ENCODE measurements at regions not wholly inside any gene's neighbourhood (a gene's known extent, or its start where the extent isn't known, plus 50 kb on each side); places are given as distances from the start of the nearest gene placed in this dataset.
A peak's percentile ranks its signal among the peaks of the same experiment; 100 is the strongest.

DNA sequence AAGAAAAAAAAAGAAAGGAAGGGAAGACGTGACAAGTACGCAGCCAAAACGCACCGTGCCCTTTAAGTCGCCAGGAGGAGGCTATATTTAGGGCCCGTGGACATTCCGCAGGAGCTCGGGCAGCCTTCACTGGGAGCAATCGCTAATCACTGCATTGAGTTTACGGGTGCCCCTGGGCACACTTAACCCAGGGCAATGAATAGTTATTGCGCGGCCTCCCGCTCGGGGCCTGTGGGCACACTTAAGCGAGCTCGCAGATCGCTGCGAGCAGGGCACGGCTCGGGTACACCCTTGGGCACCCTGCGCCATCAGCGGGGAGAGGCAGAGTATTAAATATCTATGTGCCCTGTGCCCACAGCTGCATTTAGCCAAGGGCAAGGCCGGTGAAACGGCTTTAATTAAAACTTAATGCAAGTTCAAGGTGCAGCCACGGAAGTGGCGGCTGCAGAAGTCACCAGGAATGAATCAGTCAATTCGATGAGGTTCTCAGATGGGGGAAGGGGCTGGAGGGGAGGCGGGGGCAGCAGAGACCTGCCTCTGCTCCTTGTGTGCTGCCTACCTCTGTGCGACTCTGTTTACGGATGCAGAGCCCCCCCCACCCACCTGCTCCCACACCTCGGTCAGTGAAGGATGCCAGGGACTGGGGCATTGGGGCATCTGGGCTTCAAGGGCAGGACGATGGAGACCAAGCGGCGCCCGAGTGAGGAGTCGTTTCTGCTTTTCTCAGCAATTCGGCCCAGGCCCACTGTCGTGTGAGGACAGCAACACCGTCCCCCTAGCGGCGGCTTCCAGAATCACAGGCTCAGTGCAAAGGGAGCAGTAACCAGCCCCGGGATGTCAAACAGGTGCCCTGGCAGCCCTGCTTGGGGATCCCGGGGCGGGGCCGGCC, 51.8 kb upstream of the TARDBP start:
- peak; percentile 84 for DNase-seq

DNA sequence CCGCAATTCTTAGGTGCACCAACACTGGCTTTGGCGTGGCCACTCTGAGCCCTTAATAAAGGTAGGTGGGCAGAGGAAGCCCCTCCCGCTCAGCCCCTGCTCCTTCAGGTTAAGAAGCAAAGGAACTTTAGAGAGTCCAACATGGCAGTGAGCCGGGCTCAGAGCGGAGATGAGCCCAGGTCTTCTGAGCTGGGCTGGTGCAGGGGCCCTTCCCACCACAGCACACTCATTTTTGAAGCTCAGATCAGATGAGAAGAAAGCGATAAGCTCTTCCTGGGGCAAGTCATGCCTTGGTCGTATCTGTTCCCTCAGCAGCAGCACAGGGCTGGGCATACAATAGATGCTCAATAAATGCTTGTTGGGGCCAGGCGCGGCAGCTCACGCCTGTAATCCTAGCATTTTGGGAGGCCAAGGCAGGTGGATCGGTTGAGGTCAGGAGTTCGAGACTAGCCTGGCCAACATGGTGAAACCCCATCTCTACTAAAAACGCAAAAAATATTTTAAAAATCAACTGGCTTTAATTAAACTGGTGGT, 51.1 kb upstream of the TARDBP start:
- Histone ChIP-seq H3K36me3 (ENCODE audit: control insufficient read depth, insufficient read depth, low read length) (no peaks in the 10 kb centered on the region), H3K9me3 (replicated peaks; ENCODE audit: control insufficient read depth, low read depth, low read length) (no peaks in the 10 kb centered on the region), H3K4me3 (ENCODE audit: low read length) (no peak overlapping the region), H3K4me1 (ENCODE audit: control insufficient read depth, insufficient read depth, low read length) (peaks cover 58% of the 10 kb centered on the region), H3K27me3 (ENCODE audit: control insufficient read depth, insufficient read depth, low read length) (peaks cover 9% of the 10 kb centered on the region), H3K27ac (ENCODE audit: low read length) (peak overlapping the region; percentile 69)
- WGBS (ENCODE audit: insufficient coverage), result 60% methylated on average over 12 of the region's 13 CpGs
- DNase-seq, result no peak

More for the DNA sequence above, 51.8 kb upstream of the TARDBP start:
- Histone ChIP-seq H3K36me3 (ENCODE audit: control insufficient read depth, insufficient read depth, low read length) (no peaks in the 10 kb centered on the region), H3K9me3 (replicated peaks; ENCODE audit: control insufficient read depth, low read depth, low read length) (no peaks in the 10 kb centered on the region), H3K4me1 (ENCODE audit: control insufficient read depth, insufficient read depth, low read length) (peaks cover 55% of the 10 kb centered on the region), H3K4me3 (ENCODE audit: low read length) (no peak overlapping the region), H3K27ac (ENCODE audit: low read length) (peak overlapping the region; percentile 69), H3K27me3 (ENCODE audit: control insufficient read depth, insufficient read depth, low read length) (peaks cover 6% of the 10 kb centered on the region)
- WGBS (ENCODE audit: insufficient coverage), result 49% methylated on average over 39 of the region's 45 CpGs

DNA sequence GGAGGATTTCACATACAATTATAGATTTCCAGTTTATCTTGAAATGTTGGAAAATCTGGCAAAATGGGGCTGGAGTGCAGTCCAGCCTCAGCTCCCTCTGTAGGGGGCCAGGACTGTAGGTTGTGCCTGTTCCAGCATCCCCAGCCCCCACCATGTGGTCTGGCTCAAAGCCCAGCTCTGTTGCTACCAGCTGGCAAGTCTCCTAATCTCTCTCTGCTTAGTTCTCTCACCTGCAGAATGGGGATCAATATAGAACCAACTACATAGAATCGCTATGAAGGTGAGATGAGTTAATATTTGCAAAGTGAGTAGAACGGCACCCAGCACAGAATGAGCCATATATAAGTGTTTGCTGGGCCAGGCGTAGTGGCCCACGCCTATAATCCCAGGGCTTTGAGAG, 50.0 kb upstream of the TARDBP start:
- H3K4me1 ChIP-seq (ENCODE audit: control insufficient read depth, insufficient read depth, low read length), result peaks cover 50% of the 10 kb centered on the region
- DNase-seq, result no peak
- no peak overlapping the region for H3K27ac ChIP-seq (ENCODE audit: low read length)
- peaks cover 9% of the 10 kb centered on the region for H3K27me3 ChIP-seq (ENCODE audit: control insufficient read depth, insufficient read depth, low read length)
- 66% methylated on average over 2 of the region's 4 CpGs for WGBS (ENCODE audit: insufficient coverage)
- no peaks in the 10 kb centered on the region for H3K9me3 ChIP-seq (replicated peaks; ENCODE audit: control insufficient read depth, low read depth, low read length)
- H3K36me3 ChIP-seq (ENCODE audit: control insufficient read depth, insufficient read depth, low read length), result no peaks in the 10 kb centered on the region
- H3K4me3 ChIP-seq (ENCODE audit: low read length), result no peak overlapping the region

All from muscle of leg (tissue), 3 donors.